ENCODE measurements at regions not wholly inside any gene's neighbourhood (a gene's known extent, or its start where the extent isn't known, plus 50 kb on each side); places are given as distances from the start of the nearest gene placed in this dataset.
A peak's percentile ranks its signal among the peaks of the same experiment; 100 is the strongest.

DNA sequence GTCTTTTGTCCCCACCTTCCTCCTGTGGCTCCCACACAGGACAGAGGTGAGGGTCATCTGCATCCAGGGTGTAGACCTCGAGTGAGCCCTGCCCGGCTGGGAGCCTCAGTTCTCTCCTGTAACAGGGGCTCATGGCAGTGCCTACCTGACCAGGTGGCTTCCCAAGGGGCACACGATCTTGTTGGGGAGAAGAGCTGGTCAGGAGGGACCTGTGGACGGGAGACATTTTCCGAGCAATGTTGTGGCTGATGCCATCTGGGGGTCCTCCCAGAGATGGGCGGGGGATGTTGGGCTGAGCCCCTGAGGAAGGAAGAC is 51.9 kb downstream of the CEBPB start:
- H3K9ac ChIP-seq (ENCODE audit: low read length) = no peak overlapping the region
- H3K36me3 ChIP-seq (ENCODE audit: control insufficient read depth, insufficient read depth, low read length, severe bottlenecking) = no peaks in the 10 kb centered on the region
- H3K4me3 ChIP-seq (ENCODE audit: low read length) = no peak overlapping the region
- H3K4me1 ChIP-seq (ENCODE audit: control insufficient read depth, insufficient read depth, low read length) = peaks cover 19% of the 10 kb centered on the region
- peaks cover 5% of the 10 kb centered on the region for H3K9me3 ChIP-seq (ENCODE audit: control insufficient read depth, low read length)
- H3K27me3 ChIP-seq (replicated peaks; ENCODE audit: control insufficient read depth, insufficient read depth, low read length) = no peaks in the 10 kb centered on the region
- no peak for DNase-seq (ENCODE audit: low read depth)

DNA sequence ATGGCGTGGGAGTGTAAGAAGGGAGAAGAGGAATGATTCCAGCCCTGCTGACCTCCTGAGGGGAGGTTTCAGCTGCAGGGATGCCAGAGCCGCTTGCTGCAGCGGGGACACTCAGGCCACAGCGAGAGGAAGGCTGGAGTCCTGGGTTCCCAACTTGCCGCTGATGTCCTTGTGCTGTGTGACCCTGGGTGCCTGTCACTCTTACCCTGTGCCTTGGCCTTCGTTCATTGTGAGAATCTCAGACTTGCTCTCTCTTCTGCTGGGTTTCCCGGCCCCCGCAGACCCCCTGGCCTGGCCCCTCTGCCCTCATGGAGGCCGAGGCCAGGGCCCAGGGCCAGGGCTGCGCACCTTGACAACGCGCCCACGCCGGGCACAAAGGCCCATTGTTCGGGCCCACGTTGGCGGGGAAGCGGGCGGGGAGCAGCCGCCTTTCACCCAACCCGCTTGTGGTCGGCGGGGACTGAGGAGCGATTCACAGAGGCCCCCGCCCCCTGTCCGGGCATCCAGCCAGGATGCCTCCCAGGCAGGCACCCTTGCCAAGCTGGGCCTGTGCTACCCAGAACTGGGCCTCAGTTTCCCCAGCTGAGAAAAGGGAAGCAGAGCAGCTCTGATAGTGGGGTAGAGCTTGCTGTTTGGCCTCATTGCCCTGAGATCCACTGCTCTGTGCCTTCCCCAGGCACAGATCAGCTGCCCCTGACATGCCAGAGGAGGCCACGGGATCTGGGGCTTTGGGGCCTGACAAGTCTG is 52.4 kb downstream of the CEBPB start:
- Histone ChIP-seq H3K4me1 (ENCODE audit: control insufficient read depth, insufficient read depth, low read length) (peaks cover 24% of the 10 kb centered on the region), H3K9ac (ENCODE audit: low read length) (peak overlapping the region; percentile 10), H3K4me3 (ENCODE audit: low read length) (no peak overlapping the region), H3K36me3 (ENCODE audit: control insufficient read depth, insufficient read depth, low read length, severe bottlenecking) (no peaks in the 10 kb centered on the region), H3K9me3 (ENCODE audit: control insufficient read depth, low read length) (peaks cover 5% of the 10 kb centered on the region), H3K27me3 (replicated peaks; ENCODE audit: control insufficient read depth, insufficient read depth, low read length) (no peaks in the 10 kb centered on the region)
- DNase-seq (ENCODE audit: low read depth) = no peak

GRCh38 chr20:50243610-50244351 is 53.2 kb downstream of the CEBPB start:
- no peaks in the 10 kb centered on the region for H3K36me3 ChIP-seq (ENCODE audit: control insufficient read depth, insufficient read depth, low read length, severe bottlenecking)

DNA sequence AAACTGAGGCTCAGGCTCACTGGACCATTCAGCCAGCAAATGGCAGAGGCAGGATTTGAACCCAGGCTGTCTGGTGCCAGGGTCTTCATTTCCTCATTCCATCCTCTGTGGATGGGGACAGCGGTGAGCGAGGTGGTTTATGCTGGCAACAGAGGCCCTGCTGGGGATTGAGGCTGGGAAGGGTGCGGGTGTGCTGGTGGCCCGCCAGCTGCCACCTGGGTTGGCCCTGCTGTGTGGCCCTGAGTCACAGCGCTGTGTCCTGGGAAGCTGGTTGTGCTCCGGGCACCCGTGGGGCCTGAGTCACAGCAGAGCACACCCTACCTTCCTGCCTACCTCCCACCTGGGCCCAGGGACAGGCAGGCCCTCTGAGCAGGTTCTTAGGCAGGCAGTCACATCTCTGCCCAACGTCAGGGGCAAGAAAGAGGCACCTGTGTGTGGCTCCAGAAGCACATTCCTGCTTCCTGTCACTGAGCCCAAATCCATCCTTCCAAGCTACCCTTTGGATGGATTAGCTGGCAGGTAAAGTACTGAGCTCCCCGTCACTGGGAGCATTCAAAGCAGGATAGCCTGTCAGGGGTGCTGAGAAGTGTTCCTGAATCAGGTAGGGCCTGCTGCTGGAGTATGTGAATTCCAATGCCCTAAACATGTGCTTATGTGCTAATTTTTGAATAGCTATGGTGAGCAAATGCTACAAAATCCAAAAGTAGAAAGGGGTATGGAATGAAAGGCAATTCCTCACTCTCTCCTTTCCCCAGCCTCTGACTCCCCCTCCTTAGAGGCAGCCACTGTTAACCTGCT is 53.9 kb downstream of the CEBPB start:
- Histone ChIP-seq H3K4me1 (ENCODE audit: control insufficient read depth, insufficient read depth, low read length) (peaks cover 36% of the 10 kb centered on the region), H3K9me3 (ENCODE audit: control insufficient read depth, low read length) (peaks cover under 1% of the 10 kb centered on the region), H3K4me3 (ENCODE audit: low read length) (no peak overlapping the region), H3K36me3 (ENCODE audit: control insufficient read depth, insufficient read depth, low read length, severe bottlenecking) (no peaks in the 10 kb centered on the region), H3K27me3 (replicated peaks; ENCODE audit: control insufficient read depth, insufficient read depth, low read length) (no peaks in the 10 kb centered on the region), H3K9ac (ENCODE audit: low read length) (peak overlapping the region; percentile 71)
- DNase-seq (ENCODE audit: low read depth) = no peak

More at GRCh38 chr20:50243610-50244351, 53.2 kb downstream of the CEBPB start:
- Histone ChIP-seq H3K4me3 (ENCODE audit: low read length) (no peak overlapping the region), H3K9me3 (ENCODE audit: control insufficient read depth, low read length) (peaks cover 5% of the 10 kb centered on the region), H3K4me1 (ENCODE audit: control insufficient read depth, insufficient read depth, low read length) (peaks cover 31% of the 10 kb centered on the region), H3K27me3 (replicated peaks; ENCODE audit: control insufficient read depth, insufficient read depth, low read length) (no peaks in the 10 kb centered on the region), H3K9ac (ENCODE audit: low read length) (peak overlapping the region; percentile 71)
- DNase-seq (ENCODE audit: low read depth) = no peak

- no peaks in the 10 kb centered on the region for H3K27me3 ChIP-seq (replicated peaks; ENCODE audit: control insufficient read depth, insufficient read depth, low read length)
- no peaks in the 10 kb centered on the region for H3K9me3 ChIP-seq (ENCODE audit: control insufficient read depth, low read length)
- H3K4me3 ChIP-seq (ENCODE audit: low read length) = no peak overlapping the region
- peak; percentile 78 for DNase-seq (ENCODE audit: low read depth)
- H3K36me3 ChIP-seq (ENCODE audit: control insufficient read depth, insufficient read depth, low read length, severe bottlenecking) = no peaks in the 10 kb centered on the region
- peaks cover 47% of the 10 kb centered on the region for H3K4me1 ChIP-seq (ENCODE audit: control insufficient read depth, insufficient read depth, low read length)
- H3K9ac ChIP-seq (ENCODE audit: low read length) = peak overlapping the region; percentile 71
Measured at GRCh38 chr20:50245498-50246366, 55.1 kb downstream of the CEBPB start.

GRCh38 chr20:50246367-50247195 is 56.0 kb downstream of the CEBPB start:
- Histone ChIP-seq H3K9ac (ENCODE audit: low read length) (peak overlapping the region; percentile 65), H3K4me1 (ENCODE audit: control insufficient read depth, insufficient read depth, low read length) (peaks cover 55% of the 10 kb centered on the region), H3K27me3 (replicated peaks; ENCODE audit: control insufficient read depth, insufficient read depth, low read length) (no peaks in the 10 kb centered on the region), H3K4me3 (ENCODE audit: low read length) (no peak overlapping the region), H3K36me3 (ENCODE audit: control insufficient read depth, insufficient read depth, low read length, severe bottlenecking) (no peaks in the 10 kb centered on the region), H3K9me3 (ENCODE audit: control insufficient read depth, low read length) (no peaks in the 10 kb centered on the region)
- no peak for DNase-seq (ENCODE audit: low read depth)

DNA sequence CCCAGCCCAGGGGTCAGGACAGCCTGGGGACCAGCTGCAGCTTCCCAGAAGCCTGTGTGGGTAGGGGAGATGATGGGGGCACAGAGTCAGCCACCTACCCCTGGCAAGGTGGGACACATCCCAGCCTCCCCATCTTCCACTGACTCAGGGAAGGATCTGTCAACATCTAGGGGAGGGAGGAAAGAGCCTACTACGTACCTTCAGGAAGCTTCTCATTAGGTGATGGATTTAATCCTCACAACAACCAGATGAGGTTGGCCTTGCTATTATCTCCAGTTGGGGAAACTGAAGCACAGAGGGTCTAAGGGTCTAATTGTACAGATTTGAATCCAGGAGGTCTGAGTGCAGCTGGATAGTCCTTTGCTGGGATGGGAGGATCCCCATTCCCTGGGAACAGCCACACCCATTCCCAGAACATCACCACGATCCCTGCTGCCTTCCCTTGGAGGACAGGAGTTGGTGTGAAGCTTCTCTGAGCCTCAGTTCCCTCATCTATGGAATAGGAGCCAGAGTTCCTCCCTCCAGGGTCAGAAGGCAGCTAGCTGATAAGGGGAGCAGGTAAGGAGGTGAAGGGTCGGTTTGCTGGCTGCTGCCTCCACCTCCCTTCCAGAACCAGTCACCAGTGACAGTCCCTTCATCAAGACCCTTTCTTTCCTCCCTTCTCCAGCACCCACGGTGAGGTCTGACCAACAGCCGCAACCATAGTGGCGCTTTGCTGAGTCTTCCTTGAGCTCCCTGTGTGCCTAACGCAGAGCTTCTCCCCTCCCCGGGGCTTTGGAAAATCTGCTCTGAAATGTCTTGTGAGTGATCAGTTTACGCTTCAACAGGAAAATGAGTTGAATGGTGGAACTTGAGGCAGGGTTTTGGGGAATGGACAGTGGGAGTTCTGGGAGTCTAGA is 56.8 kb downstream of the CEBPB start:
- Histone ChIP-seq H3K36me3 (ENCODE audit: control insufficient read depth, insufficient read depth, low read length, severe bottlenecking) (no peaks in the 10 kb centered on the region), H3K9me3 (ENCODE audit: control insufficient read depth, low read length) (no peaks in the 10 kb centered on the region), H3K9ac (ENCODE audit: low read length) (peak overlapping the region; percentile 65), H3K27me3 (replicated peaks; ENCODE audit: control insufficient read depth, insufficient read depth, low read length) (no peaks in the 10 kb centered on the region), H3K4me1 (ENCODE audit: control insufficient read depth, insufficient read depth, low read length) (peaks cover 63% of the 10 kb centered on the region), H3K4me3 (ENCODE audit: low read length) (no peak overlapping the region)
- no peak for DNase-seq (ENCODE audit: low read depth)

DNA sequence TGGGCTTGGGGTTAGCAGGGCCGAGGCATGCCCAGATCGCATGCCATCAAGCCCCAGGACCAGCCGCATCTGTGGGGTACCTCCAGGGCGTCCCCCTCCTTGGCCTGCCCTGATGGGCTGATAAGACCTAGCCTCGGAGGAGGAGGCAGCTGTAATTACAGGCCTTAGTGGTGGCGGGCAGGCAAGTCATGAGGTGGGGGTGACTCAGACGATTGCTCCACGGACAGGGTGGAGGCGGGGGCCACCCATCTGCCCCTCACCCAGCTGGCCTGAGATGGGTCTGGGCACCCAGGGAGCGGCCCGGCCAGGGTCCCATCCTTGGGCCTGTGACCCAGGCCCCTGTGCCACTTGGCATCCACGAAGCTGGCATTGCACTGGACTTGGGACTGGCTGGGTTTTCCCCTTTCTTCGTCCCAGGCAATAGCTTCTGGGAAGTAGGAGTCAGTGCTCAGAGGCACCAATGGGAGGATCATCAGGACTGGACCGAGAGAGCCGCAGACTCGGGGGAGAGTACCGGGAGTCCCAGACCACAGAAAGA is 57.5 kb downstream of the CEBPB start:
- peak overlapping the region; percentile 65 for H3K9ac ChIP-seq (ENCODE audit: low read length)
- H3K4me3 ChIP-seq (ENCODE audit: low read length) = no peak overlapping the region
- DNase-seq (ENCODE audit: low read depth) = peak; percentile 50
- no peaks in the 10 kb centered on the region for H3K36me3 ChIP-seq (ENCODE audit: control insufficient read depth, insufficient read depth, low read length, severe bottlenecking)
- peaks cover 66% of the 10 kb centered on the region for H3K4me1 ChIP-seq (ENCODE audit: control insufficient read depth, insufficient read depth, low read length)
- H3K27me3 ChIP-seq (replicated peaks; ENCODE audit: control insufficient read depth, insufficient read depth, low read length) = no peaks in the 10 kb centered on the region
- no peaks in the 10 kb centered on the region for H3K9me3 ChIP-seq (ENCODE audit: control insufficient read depth, low read length)

DNA sequence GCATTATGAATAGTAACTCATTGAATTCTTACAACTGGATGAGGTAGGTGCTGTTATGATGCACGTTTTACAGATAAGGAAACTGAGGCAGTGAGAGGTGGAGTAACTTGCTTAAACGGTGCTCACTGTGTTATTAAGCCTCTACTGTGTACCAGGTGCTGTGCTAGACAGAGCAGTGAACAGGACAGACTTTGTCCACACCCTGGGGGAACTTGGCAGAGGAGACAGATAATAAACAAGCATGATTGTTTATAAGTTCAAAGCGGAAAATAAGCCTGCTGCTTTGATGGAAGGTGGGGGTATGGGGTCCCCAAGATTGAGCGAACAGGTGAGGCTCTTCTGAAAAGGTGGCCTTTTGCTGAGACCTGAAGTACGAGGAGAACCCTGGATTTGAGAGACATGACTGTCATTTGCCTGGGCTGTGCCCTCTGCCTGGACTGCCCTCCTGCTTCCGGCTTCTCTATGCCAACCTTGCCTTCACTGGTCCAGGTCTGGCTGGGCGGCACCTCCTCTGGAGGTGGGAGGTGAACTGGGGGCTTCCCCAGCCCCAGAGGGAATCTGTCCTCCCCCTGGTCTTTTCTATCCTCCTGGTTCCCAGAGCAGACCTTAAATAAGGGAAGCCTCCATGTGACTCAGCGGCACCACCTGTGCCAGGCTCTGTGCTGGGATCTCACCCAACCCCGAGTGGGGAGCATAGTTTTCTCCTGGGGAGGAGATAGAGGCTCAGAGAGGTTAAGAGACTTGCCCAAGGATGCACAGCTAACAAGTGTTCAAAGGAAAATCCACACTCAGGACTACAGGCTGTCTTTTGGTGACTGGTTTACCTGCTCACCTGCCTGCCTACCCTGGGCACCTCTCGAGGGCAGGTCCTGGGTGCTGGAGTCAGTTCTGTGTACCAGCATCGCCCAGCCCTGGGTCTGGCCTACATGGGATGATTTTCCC is 59.1 kb downstream of the CEBPB start:
- Histone ChIP-seq H3K4me1 (ENCODE audit: control insufficient read depth, insufficient read depth, low read length) (peaks cover 63% of the 10 kb centered on the region), H3K36me3 (ENCODE audit: control insufficient read depth, insufficient read depth, low read length, severe bottlenecking) (no peaks in the 10 kb centered on the region), H3K9me3 (ENCODE audit: control insufficient read depth, low read length) (no peaks in the 10 kb centered on the region), H3K4me3 (ENCODE audit: low read length) (no peak overlapping the region), H3K9ac (ENCODE audit: low read length) (peak overlapping the region; percentile 34), H3K27me3 (replicated peaks; ENCODE audit: control insufficient read depth, insufficient read depth, low read length) (no peaks in the 10 kb centered on the region)
- no peak for DNase-seq (ENCODE audit: low read depth)

All from adipocyte (in vitro differentiated cells).